Activated T-cell treated with anti-CD3 and anti-CD28 coated beads for 48 hours (primary cell): ENCODE measurements at regions not wholly inside any gene's neighbourhood (a gene's known extent, or its start where the extent isn't known, plus 50 kb on each side); places are given as distances from the start of the nearest gene placed in this dataset.

ENCODE experiments used
- DNase-seq: peaks from one replicate; pipeline ENCODE4 v3.0.0-alpha.2; 2020; ENCODE audit warnings: low read depth

GRCh38 chr9:99720455-99721050 is 101.1 kb upstream of the NR4A3 start:
- DNase-seq, result no peak

- DNase-seq, result no peak
Observed at GRCh38 chr9:99721898-99722297, 99.8 kb upstream of the NR4A3 start.

GRCh38 chr9:99722877-99723276 is 98.8 kb upstream of the NR4A3 start:
- no peak for DNase-seq

- no peak for DNase-seq
Observed at GRCh38 chr9:99724640-99725039, 97.0 kb upstream of the NR4A3 start.

GRCh38 chr9:99725852-99726251 is 95.8 kb upstream of the NR4A3 start:
- DNase-seq, result no peak

- DNase-seq, result no peak
Observed at GRCh38 chr9:99726758-99727157, 94.9 kb upstream of the NR4A3 start.

GRCh38 chr9:99730062-99730461 is 91.6 kb upstream of the NR4A3 start:
- no peak for DNase-seq

- DNase-seq, result no peak
Observed at GRCh38 chr9:99731950-99732349, 89.7 kb upstream of the NR4A3 start.

GRCh38 chr9:99732715-99733114 is 89.0 kb upstream of the NR4A3 start:
- no peak for DNase-seq

GRCh38 chr9:99735041-99735440 is 86.6 kb upstream of the NR4A3 start:
- DNase-seq, result no peak

GRCh38 chr9:99736291-99736690 is 85.4 kb upstream of the NR4A3 start:
- no peak for DNase-seq

- DNase-seq, result no peak
Observed at GRCh38 chr9:99737649-99738048, 84.0 kb upstream of the NR4A3 start.

GRCh38 chr9:99743006-99743405 is 78.7 kb upstream of the NR4A3 start:
- DNase-seq, result no peak

- no peak for DNase-seq
Observed at GRCh38 chr9:99743455-99743854, 78.2 kb upstream of the NR4A3 start.

GRCh38 chr9:99744132-99744531 is 77.6 kb upstream of the NR4A3 start:
- DNase-seq, result no peak

GRCh38 chr9:99745085-99745484 is 76.6 kb upstream of the NR4A3 start:
- no peak for DNase-seq

- no peak for DNase-seq
Observed at GRCh38 chr9:99746406-99746805, 75.3 kb upstream of the NR4A3 start.

- no peak for DNase-seq
Observed at GRCh38 chr9:99748266-99748665, 73.4 kb upstream of the NR4A3 start.

GRCh38 chr9:99748676-99749075 is 73.0 kb upstream of the NR4A3 start:
- no peak for DNase-seq

GRCh38 chr9:99749641-99750040 is 72.0 kb upstream of the NR4A3 start:
- no peak for DNase-seq

- no peak for DNase-seq
Observed at GRCh38 chr9:99750526-99750925, 71.2 kb upstream of the NR4A3 start.

- DNase-seq, result no peak
Observed at GRCh38 chr9:99752417-99753109, 69.1 kb upstream of the NR4A3 start.

GRCh38 chr9:99753436-99753835 is 68.2 kb upstream of the NR4A3 start:
- no peak for DNase-seq

GRCh38 chr9:99760421-99760820 is 61.3 kb upstream of the NR4A3 start:
- no peak for DNase-seq
